Fibroblast of upper back skin (primary cell): ENCODE measurements at regions not wholly inside any gene's neighbourhood (a gene's known extent, or its start where the extent isn't known, plus 50 kb on each side); places are given as distances from the start of the nearest gene placed in this dataset.
A peak's percentile ranks its signal among the peaks of the same experiment; 100 is the strongest.

Source experiments
- DNase-seq: peaks from one replicate; pipeline ENCODE4 v3.0.0-alpha.2; 2013

- no peak for DNase-seq
Measured at GRCh38 chr9:79800578-79800977, 228.8 kb downstream of the TLE4 start.

GRCh38 chr9:79799691-79800335 lies 228.0 kb downstream of the TLE4 start:
- peak; percentile 92 for DNase-seq

- DNase-seq = no peak
Measured at GRCh38 chr9:79798450-79798849, 226.7 kb downstream of the TLE4 start.

DNA sequence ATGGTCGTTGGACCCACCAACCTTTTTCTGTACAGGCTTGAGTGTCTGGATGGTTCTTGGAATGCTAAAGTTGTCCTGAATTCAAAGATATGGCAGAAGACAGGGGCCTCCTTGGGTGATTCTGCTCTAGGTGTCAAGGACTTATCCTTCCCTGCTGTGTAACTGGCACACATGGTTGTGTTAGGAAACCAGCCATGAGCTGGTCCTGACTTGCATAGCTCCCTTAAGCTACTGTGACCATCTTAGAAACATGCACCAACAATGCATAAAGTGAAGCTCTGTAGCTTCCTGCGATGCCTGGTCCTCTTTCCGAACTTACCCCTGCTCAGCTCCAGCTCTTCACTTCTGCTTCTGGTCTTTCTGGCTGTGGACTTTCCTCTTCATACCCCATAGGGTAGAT lies 224.6 kb downstream of the TLE4 start:
- no peak for DNase-seq

DNA sequence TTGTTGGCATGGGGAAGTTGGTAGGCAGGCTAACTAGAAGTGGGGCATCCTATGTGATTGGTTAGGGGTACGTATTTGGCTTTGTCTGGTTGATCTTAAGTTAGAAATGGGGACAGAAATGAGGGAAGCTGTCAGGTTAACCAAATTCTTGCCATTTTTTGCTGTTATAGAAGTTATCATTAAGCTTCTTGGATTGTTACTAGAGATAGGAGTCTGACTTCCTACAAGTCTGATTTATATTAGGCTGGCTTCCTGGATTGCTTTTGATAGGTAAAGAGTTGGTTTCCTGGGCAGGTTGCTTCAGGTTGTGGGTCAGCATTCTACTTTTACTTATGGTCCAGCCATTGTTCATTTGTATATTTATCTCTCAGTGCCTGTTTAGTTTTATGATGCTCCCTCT lies 216.9 kb downstream of the TLE4 start:
- DNase-seq = no peak

GRCh38 chr9:79781263-79781662 lies 209.5 kb downstream of the TLE4 start:
- DNase-seq = no peak

DNA sequence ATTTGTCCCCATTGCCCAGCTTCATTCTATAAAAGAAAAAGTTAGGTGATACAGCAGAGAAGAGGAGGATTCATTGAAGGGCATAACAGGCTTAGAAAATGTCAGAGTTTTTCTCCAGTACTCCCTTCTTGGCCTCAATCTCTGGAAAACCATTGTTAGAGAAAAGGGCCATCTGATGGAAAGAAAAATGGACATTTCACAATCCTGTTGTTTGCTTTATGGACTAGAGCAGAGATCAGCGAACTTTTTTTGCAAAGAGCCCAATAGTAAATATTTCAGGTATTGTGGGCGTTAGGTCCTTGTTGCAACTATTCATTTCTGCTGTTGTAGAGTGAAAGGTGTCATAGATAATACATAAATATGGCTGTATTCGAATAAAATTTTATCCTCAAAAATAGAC lies 208.8 kb downstream of the TLE4 start:
- no peak for DNase-seq

GRCh38 chr9:79779901-79780300 lies 208.1 kb downstream of the TLE4 start:
- DNase-seq = no peak

GRCh38 chr9:79778581-79778980 lies 206.8 kb downstream of the TLE4 start:
- no peak for DNase-seq

DNA sequence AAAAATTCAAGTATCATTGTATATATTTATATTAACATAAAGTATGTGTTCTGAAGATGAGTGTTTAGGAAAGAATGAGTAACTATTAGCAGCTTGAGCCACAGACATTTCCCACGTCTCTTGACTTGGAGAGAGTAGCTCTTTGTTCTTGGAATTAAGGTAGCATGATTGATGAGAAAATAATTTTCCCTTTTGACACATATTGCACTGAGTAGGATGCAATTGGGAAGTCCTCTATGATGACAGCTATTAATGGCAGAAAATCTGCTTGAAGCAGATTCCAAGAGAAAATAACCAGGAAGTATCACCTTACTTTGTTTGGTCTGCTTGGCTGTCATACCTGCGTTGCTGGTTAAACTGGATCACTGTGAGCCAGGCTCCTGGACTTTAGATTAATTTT lies 204.8 kb downstream of the TLE4 start:
- DNase-seq = peak; percentile 62
